ENCODE measurements at regions not wholly inside any gene's neighbourhood (a gene's known extent, or its start where the extent isn't known, plus 50 kb on each side); places are given as distances from the start of the nearest gene placed in this dataset. TPM values are rescaled to one million over a fixed set of nuclear protein-coding genes. Genes with fewer than 3 reads are reported as not detected.

DNA sequence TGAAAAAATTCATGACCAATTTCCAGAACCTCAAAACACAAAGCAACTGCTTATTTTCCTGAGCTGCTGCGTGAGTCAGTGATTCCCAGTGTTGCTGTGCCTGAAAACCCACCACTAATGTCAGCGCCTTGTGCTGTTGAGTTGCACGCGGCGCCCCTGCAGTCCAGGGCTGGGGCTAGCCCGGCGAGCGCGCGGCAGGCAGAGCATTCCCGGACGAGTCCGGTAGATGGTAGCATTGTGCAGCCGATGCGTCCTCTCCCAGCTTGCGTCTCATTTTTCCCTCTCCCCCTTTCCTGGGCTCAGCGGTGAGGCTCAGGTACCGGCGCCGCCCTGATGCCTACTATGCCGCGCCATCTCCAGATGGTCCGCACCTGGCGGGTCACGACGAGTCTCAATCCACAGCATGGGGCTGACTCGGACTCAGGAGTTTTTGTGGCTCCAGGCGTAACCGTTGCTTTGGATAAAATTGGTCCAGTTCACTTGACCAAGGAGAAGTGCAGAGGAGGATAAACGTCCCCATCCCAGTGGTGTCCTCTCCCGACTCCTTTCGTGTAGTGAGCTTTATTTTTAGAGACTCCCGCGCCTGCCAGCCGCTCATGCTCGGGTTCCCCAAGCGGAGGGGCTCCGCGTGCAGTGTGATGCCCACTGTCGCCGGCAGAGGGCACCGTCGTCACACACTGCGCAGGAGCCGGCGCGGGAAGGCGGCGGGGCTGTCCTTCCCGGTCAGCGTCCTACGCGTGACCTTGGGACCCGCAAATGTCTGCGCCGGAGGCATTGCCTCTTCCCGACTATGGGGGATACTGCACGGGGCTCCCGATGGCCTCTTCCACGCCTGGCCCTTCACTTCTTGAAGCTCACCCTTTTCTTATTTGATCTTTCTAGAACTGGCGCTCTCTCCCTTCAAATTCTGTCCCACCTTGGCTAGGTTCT lies 53.6 kb upstream of the IGFBP7 start (continued):
- TF ChIP-seq NRF1 (conservative IDR thresholded peaks at IDR 0.05; ENCODE audit: low read depth, low read length): 0 out of 2 replicates have a peak, but pooled peaks have one; percentile 13

DNA sequence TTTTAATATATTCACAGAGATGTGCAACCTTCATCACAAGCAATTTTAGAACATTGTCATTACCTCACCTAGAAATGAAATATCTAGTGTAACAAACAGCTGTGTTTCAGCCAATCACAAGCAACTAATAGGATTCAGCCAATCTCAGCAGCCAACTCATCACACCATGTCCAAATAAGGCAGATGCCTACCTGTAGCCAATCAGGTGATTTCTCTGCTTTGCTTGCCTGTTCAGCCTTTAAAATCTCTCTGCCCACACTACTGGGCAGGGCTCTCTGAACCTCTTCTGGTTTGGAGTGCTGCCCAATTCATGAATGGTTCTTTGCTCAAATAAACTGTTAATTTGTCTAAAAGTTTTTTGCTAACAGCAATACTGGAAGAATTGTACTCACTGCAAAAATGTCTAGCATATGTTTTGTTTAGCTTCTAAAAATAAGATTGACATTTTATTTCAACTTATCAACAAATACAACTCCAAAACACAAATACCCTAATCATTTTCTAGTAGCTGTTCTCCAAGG lies 52.4 kb upstream of the IGFBP7 start:
- no peak overlapping the region for H2AFZ ChIP-seq (ENCODE audit: control insufficient read depth, low read depth, low read length)
- H3K36me3 ChIP-seq (ENCODE audit: control insufficient read depth in 2 of 2, insufficient read depth in 2 of 2, low read length in 1 of 2): no peaks in the 10 kb centered on the region
- no TSS peak for BruUV-seq (replicated peaks)
- no peaks in the 10 kb centered on the region; a peak in 1 of 4 replicates for H3K27me3 ChIP-seq (replicated peaks in 1 of 2; ENCODE audit: control insufficient read depth in 2 of 2, insufficient read depth in 2 of 2, low read length in 1 of 2)
- ChIA-PET SMC1A (ENCODE audit: uncharacterized antibody, unreplicated experiment) (interaction anchor here (0.9 to 1.8 kb wide), 7 partner anchors 9 to 171 kb away, joined by 3 to 6 read pairs (median 4); no protein-coding TSS in a partner anchor), CTCF (interaction anchor here (0.6 to 3.5 kb wide), 29 partner anchors 9 to 684 kb away, joined by 3 to 21 read pairs (median 5); partner anchors contain the start of gene NOA1), RAD21 (ENCODE audit: unreplicated experiment) (interaction anchor here (0.6 to 1.3 kb wide), 5 partner anchors 48 to 265 kb away, joined by 3 to 7 read pairs (median 3); no protein-coding TSS in a partner anchor), POLR2A (no interaction called here)
- H3K9me3 ChIP-seq (replicated peaks; ENCODE audit: control insufficient read depth, insufficient read depth, low read length): no peaks in the 10 kb centered on the region
- intact Hi-C loops (cut with micrococcal nuclease; ENCODE audit: unreplicated experiment) (loop anchor here (5.0 kb wide), 2 partner anchors 50 to 265 kb away; no protein-coding TSS in a partner anchor), in situ Hi-C loops (cut with MboI) (loop anchor here (10.0 kb wide), 1 partner anchor 262 kb away; no protein-coding TSS in a partner anchor)
- ATAC-seq: no peak
- TF ChIP-seq RBBP5 (conservative IDR thresholded peaks at IDR 0.05): no peak
- TF ChIP-seq SMC3 (IDR thresholded peaks at IDR 0.05; ENCODE audit: borderline replicate concordance, low read length): no peak
- TF ChIP-seq SRF (IDR thresholded peaks at IDR 0.05; ENCODE audit: low read depth in 2 of 2, low read length in 2 of 2): peak in 1 of 2 experiments; percentile 38; a peak in 1 of 4 replicates
- TF ChIP-seq NR2F1 (conservative IDR thresholded peaks at IDR 0.05): no peak
- no peak overlapping the region for H3K27ac ChIP-seq (ENCODE audit: control insufficient read depth, insufficient read depth)
- no peak overlapping the region for H3K4me2 ChIP-seq (ENCODE audit: control insufficient read depth, insufficient read depth)
- H4K20me1 ChIP-seq (ENCODE audit: control insufficient read depth, insufficient read depth): no peaks in the 10 kb centered on the region
- no peak overlapping the region for H3K9ac ChIP-seq (ENCODE audit: control insufficient read depth, insufficient read depth, low read length)
- no peak overlapping the region for H3K4me3 ChIP-seq
- no peak for DNase-seq (ENCODE audit: low read depth, low spot score)
- H3K4me1 ChIP-seq (ENCODE audit: control insufficient read depth, insufficient read depth, low read length): no peaks in the 10 kb centered on the region
- FAIRE-seq: no peak
- no peaks in the 10 kb centered on the region for H3K79me2 ChIP-seq (ENCODE audit: control insufficient read depth, insufficient read depth, low read length)

Small RNA genes in the stretch of these regions (small RNA-seq; reads per million reads assigned to genes)
- gene SRIP1: not detected

Measured in GM12878 (cell line).